ENCODE measurements at regions not wholly inside any gene's neighbourhood (a gene's known extent, or its start where the extent isn't known, plus 50 kb on each side); places are given as distances from the start of the nearest gene placed in this dataset.

DNA sequence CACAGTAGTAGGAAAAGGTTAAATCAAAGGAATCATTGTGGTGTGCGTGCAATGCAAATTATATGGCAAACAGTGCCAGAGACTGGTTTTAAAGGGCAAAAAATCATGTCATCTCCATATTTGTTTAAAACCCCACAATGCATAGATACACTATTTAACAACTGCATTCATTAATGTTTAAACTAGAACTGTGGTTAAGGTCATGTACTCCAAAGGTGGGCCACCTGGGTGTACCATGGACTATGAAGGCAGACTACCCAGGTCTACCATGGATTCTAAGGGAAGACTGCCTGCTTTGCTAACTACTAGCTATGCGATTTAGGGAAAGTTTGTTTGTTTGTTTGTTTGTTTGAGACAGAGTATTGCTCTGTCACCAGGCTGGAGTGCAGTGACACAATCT is 356.3 kb downstream of the ZEB2 start:
- TF ChIP-seq, protein P1, sequence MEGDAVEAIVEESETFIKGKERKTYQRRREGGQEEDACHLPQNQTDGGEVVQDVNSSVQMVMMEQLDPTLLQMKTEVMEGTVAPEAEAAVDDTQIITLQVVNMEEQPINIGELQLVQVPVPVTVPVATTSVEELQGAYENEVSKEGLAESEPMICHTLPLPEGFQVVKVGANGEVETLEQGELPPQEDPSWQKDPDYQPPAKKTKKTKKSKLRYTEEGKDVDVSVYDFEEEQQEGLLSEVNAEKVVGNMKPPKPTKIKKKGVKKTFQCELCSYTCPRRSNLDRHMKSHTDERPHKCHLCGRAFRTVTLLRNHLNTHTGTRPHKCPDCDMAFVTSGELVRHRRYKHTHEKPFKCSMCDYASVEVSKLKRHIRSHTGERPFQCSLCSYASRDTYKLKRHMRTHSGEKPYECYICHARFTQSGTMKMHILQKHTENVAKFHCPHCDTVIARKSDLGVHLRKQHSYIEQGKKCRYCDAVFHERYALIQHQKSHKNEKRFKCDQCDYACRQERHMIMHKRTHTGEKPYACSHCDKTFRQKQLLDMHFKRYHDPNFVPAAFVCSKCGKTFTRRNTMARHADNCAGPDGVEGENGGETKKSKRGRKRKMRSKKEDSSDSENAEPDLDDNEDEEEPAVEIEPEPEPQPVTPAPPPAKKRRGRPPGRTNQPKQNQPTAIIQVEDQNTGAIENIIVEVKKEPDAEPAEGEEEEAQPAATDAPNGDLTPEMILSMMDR (conservative IDR thresholded peaks at IDR 0.05; ENCODE audit: low read length), result no peak
- no peak for DNase-seq (ENCODE audit: low read depth)
- no peak overlapping the region for H3K4me3 ChIP-seq (ENCODE audit: low read length)

- no peak for DNase-seq (ENCODE audit: low read depth)
- TF ChIP-seq, protein P1 (conservative IDR thresholded peaks at IDR 0.05; ENCODE audit: low read length), result no peak; the same call in 1 of the 2 replicates
Observed at GRCh38 chr2:144162652-144163051, 357.3 kb downstream of the ZEB2 start.

GRCh38 chr2:144161061-144161460 is 358.9 kb downstream of the ZEB2 start:
- TF ChIP-seq, protein P1 (conservative IDR thresholded peaks at IDR 0.05; ENCODE audit: low read length), result no peak
- H3K4me3 ChIP-seq (ENCODE audit: low read length), result no peak overlapping the region
- no peak for DNase-seq (ENCODE audit: low read depth)

More at GRCh38 chr2:144162652-144163051, 357.3 kb downstream of the ZEB2 start:
- H3K4me3 ChIP-seq (ENCODE audit: low read length), result no peak overlapping the region

GRCh38 chr2:144159240-144159639 is 360.7 kb downstream of the ZEB2 start:
- TF ChIP-seq, protein P1 (conservative IDR thresholded peaks at IDR 0.05; ENCODE audit: low read length), result no peak
- no peak overlapping the region for H3K4me3 ChIP-seq (ENCODE audit: low read length)
- no peak for DNase-seq (ENCODE audit: low read depth)

DNA sequence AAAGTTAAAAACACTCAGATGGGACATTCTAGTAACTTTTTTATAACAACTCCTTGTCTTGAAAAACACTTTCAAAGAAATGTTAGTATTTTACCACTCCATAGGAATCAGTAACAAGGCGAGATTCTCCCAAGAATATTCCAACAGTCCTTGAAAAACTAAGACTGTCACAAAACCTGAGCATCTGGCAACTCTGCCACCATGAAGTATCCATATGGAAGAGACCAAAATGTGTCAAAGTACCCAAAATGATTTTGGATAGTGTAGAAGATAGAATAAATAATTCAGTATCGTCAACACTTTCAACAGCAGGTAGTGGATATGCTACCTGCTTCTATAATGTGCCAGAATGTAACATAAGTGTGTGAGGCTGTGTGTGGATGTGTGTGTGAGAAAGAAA is 361.8 kb downstream of the ZEB2 start:
- TF ChIP-seq, protein P1 (conservative IDR thresholded peaks at IDR 0.05; ENCODE audit: low read length), result no peak
- DNase-seq (ENCODE audit: low read depth), result no peak
- no peak overlapping the region for H3K4me3 ChIP-seq (ENCODE audit: low read length)

GRCh38 chr2:144156736-144157640 is 362.9 kb downstream of the ZEB2 start:
- TF ChIP-seq, protein P1 (conservative IDR thresholded peaks at IDR 0.05; ENCODE audit: low read length), result no peak
- H3K4me3 ChIP-seq (ENCODE audit: low read length), result no peak overlapping the region
- no peak for DNase-seq (ENCODE audit: low read depth)

- peak; percentile 16 for DNase-seq (ENCODE audit: low read depth)
- TF ChIP-seq, protein P1 (conservative IDR thresholded peaks at IDR 0.05; ENCODE audit: low read length), result no peak
Observed at GRCh38 chr2:144154205-144154604, 365.7 kb downstream of the ZEB2 start.

More at GRCh38 chr2:144154205-144154604, 365.7 kb downstream of the ZEB2 start:
- no peak overlapping the region for H3K4me3 ChIP-seq (ENCODE audit: low read length)
